Ishikawa (cell line): ENCODE measurements at regions not wholly inside any gene's neighbourhood (a gene's known extent, or its start where the extent isn't known, plus 50 kb on each side); places are given as distances from the start of the nearest gene placed in this dataset.

Experiments used
- CREB1 ChIP-seq: IDR thresholded peaks from 2 replicates; pipeline ENCODE4 v1.6.1; 2012; ENCODE audit warnings: low read depth
- EGR1 ChIP-seq: IDR thresholded peaks from 2 replicates; pipeline ENCODE4 v1.6.1; 2012
- EP300 ChIP-seq: IDR thresholded peaks from 2 replicates; pipeline ENCODE4 v1.6.1; 2012; ENCODE audit warnings: borderline replicate concordance
- FOXM1 ChIP-seq: IDR thresholded peaks from 2 replicates; pipeline ENCODE4 v1.6.1; 2012; ENCODE audit warnings: low read depth, borderline replicate concordance
- TAF1 ChIP-seq: IDR thresholded peaks from 2 replicates; pipeline ENCODE4 v1.6.1; 2012; ENCODE audit warnings: low read depth, mild to moderate bottlenecking
- TCF12 ChIP-seq: IDR thresholded peaks from 2 replicates; pipeline ENCODE4 v1.6.1; 2012; ENCODE audit warnings: low read depth
- USF1 ChIP-seq: IDR thresholded peaks from 2 replicates; pipeline ENCODE4 v1.6.1; 2012
- YY1 ChIP-seq: IDR thresholded peaks from 2 replicates; pipeline ENCODE4 v1.6.1; 2012; ENCODE audit warnings: low read depth

DNA sequence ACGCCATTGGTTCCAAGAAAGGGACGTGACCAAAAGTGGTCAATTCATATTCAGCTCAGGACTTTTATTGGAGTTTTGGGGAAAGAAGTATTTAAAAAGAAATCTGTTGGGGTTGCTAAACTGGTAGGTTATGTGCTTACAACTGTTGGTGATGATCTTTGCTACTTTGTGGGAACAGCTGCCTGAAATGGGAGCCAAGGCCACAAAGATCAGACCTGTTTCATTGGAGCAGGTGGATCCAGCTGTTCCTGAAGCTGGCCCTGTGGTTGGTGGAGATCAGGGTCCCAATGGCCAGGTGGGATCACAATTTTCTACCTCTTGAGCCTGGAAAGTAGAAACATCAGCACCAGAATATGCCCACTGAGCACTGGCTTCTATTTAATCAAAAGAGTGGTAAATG lies 144.5 kb downstream of the PSAT1 start:
- TF ChIP-seq YY1 = no peak
- no peak for TF ChIP-seq EP300
- no peak for TF ChIP-seq TCF12
- TF ChIP-seq CREB1 = no peak
- TF ChIP-seq TAF1 = no peak
- TF ChIP-seq EGR1 = no peak
- TF ChIP-seq FOXM1 = no peak
- no peak for TF ChIP-seq USF1
